ENCODE measurements at regions not wholly inside any gene's neighbourhood (a gene's known extent, or its start where the extent isn't known, plus 50 kb on each side); places are given as distances from the start of the nearest gene placed in this dataset.

- no peak for TF ChIP-seq CTCF (IDR thresholded peaks at IDR 0.05)
- TF ChIP-seq POLR2A (IDR thresholded peaks at IDR 0.05) = no peak
- TF ChIP-seq EP300 (IDR thresholded peaks at IDR 0.05) = no peak
Observed at GRCh38 chr7:68291710-68292109, 1295.1 kb downstream of the TYW1 start.
